ENCODE measurements at regions not wholly inside any gene's neighbourhood (a gene's known extent, or its start where the extent isn't known, plus 50 kb on each side); places are given as distances from the start of the nearest gene placed in this dataset.
"Not testable (repeated sequence)": the region's sequence is repeated elsewhere in the genome, so short reads cannot be mapped to it uniquely, and the experiment has no call there.

- no peak for DNase-seq (ENCODE audit: low spot score)
These were observed 50.0 kb downstream of the PTPRS start for GRCh38 chr19:5290336-5291262.

DNA sequence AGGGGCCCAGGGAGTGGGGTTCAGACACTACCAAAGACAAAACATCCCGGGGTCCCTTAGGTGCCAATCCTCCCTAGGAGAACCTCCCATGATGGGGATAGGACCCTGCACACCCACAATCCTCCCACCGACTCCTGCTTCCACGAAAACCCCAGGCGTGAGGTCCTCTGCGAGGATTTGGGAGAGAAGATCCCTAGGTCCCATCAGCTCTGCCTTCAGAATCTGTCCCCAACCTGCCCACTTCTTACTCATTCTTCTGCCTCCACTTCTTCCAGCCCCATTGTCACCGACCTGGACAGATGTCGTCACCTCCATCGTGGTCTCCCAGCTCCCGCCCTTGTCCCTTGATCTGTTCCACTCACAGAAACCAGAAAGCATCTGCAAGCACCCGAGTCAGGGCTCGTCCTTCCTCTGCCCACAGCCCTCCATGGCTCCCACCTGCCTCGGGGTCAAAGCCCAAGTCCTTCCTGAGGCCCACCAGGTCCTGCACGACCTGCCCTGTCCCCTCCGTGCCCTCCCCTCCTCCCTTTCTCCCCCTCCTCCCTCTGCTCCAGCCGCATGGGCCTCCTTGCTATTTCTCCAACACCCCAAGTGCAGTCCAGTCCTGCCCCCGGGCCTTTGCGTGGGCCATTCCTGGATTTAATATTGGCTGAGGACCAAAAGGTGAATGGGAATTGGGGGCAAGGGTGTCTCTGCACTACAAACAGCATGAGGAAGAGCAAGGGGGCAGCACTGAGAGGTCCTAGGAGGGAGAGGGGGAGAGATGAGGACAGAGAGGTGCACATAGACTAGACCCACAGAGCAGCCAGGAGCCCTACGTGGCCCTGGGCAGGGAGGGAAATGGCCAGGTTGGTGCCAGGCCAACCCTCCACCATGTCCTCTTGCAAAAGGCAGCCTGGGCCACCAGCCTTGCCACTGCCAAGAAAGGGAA lies 51.3 kb downstream of the PTPRS start:
- no peak for DNase-seq (ENCODE audit: low spot score)

- no peak for DNase-seq (ENCODE audit: low spot score)
These were observed 52.3 kb downstream of the PTPRS start for GRCh38 chr19:5288347-5288739.

DNA sequence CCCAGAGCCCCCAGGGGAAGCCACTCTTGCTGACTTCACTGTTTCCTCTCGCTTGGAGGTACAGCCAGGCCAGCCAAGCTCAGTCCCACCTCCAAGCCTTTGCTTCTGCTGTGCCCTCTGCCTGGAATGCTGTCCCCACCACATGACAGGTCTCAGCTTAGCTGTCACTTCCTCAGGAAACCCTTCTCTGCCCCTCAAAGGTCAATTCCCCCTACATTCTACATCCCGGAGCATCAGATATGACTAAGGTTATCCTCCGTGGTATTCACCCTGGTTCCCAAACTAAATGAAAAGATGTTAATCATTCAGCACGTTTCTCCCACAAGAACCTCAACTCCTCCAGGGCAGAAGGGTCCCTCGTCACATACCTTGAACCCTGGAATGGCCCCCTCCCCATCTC lies 53.5 kb downstream of the PTPRS start:
- DNase-seq (ENCODE audit: low spot score): peak; percentile 51

DNA sequence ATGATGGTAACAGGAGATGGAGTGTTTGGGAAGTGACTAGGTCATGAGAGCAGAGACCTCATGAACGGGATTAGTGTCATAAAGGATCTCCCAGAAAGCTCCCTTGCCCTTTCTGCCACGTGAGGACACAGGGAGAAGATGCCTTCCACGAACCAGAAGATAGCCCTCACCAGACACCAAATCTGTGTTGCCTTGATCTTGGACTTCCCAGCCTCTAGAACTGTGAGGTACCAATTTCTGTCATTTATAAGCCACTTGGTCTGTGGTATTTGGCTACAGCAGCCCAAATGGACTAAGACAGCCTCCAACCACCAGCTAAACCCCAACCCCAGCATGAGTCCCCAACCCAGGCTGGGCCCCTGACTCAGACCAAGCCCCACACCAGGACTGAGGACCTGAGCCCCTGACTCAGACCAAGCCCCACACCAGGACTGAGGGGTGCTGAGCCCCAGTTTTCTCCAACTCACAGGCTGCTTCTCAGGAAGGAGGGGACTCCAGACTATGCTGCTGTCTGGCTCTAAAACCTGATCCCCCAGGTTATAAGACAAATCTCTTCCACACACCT lies 54.1 kb downstream of the PTPRS start:
- DNase-seq (ENCODE audit: low spot score): no peak

DNA sequence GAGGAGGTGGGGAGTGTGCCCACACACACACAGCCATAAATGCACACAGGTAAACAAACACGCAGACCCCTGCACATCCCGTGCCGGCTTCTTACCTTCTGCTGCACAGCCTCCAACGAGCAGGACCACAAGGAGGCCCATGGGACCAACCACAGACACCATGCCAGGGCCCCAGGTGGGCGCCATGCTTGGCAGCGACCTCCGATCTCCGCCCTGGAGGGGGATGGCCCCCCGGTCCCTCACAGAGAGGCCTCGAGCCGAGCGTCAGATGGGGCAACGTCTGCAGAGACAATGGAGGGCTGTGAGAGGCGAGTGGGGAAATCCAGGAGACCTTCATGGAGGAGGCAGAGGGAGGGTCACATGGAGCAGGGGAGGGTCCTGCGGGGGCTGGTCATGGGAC lies 54.7 kb downstream of the PTPRS start:
- no peak for DNase-seq (ENCODE audit: low spot score)

DNA sequence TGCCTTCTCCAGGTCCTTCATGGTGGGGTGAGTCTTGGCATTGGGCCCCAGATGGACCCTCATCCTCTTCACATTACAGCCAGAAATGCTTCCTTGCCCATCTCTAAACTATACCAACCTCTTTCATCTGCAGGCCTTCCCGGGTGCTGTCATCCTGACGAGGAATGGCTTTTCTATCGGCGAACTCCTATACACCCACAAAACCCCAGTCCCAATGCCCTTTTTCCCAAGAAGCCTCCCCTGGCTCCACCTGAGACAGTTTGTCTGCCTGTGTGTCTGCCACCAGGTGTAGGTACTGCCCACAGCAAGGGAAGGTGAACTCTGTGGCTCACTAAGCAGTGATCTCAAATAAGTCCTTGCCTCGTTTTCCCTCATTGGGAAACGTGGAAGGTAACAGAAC lies 55.3 kb downstream of the PTPRS start:
- no peak for DNase-seq (ENCODE audit: low spot score)

DNA sequence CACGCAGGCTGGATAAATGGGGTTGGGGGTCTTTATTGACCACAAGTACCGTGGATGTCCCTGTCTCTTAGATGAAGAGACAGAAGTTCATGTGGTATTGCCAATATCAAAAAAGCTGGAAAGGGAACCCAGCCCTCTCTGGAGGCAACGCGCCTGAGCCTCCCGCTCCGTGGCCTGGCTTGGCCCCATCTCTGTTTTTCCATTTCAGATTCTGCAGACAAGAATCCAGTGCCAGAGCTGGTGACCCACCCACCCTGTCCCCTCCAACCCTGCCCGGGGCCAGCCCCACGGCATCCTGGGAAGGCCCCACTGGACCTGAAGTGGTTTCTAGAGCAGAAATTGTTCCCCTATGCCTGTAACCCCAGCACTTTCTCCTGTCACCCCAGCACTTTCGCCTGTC lies 57.7 kb downstream of the PTPRS start:
- no peak for DNase-seq (ENCODE audit: low spot score)

- DNase-seq (ENCODE audit: low spot score): no peak
These were observed 59.0 kb downstream of the PTPRS start for GRCh38 chr19:5281588-5281987.

DNA sequence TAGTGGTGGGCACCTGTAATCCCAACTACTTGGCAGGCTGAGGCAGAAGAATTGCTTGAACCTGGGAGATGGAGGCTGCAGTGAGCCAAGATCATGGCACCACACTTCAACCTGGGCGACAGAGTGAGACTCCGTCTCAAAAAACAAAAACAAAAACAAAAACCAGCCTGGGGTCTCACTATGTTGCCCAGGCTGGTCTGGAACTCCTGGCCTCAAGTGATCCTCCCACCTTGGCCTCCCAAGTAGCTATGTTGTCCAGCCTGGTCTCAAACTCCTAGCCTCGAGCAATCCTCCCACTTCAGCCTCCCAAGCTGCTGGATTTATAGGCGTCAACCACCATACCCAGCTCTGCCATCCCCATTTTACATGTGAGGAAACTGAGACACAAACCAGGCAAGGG lies 64.9 kb downstream of the PTPRS start:
- not testable (repeated sequence) for DNase-seq (ENCODE audit: low spot score)

DNA sequence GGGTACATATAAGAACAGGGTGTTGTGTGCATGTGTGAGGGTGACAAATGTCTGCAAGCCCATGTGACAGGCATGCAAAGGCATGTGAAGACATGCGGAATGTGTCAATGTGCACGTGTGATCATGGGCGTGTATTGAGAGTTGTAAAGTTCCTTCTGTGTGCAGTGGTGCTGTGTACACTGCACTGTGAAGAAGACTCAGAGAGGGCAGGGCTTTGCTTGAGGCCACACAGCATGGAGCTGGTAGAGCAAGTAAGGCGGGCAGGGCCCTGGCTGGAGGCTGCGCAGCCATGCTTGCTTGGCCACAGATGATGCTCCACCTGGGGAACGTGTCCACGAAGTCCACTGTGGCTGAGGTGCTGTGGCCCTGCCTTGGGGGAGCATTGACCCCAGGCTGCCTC lies 66.8 kb downstream of the PTPRS start:
- no peak for DNase-seq (ENCODE audit: low spot score)

GRCh38 chr19:5271145-5271544 lies 69.5 kb downstream of the PTPRS start:
- no peak for DNase-seq (ENCODE audit: low spot score)

- DNase-seq (ENCODE audit: low spot score): no peak
These were observed 70.7 kb downstream of the PTPRS start for GRCh38 chr19:5269926-5270325.

GRCh38 chr19:5269279-5269678 lies 71.3 kb downstream of the PTPRS start:
- DNase-seq (ENCODE audit: low spot score): no peak

- DNase-seq (ENCODE audit: low spot score): no peak
These were observed 71.8 kb downstream of the PTPRS start for GRCh38 chr19:5268801-5269200.

DNA sequence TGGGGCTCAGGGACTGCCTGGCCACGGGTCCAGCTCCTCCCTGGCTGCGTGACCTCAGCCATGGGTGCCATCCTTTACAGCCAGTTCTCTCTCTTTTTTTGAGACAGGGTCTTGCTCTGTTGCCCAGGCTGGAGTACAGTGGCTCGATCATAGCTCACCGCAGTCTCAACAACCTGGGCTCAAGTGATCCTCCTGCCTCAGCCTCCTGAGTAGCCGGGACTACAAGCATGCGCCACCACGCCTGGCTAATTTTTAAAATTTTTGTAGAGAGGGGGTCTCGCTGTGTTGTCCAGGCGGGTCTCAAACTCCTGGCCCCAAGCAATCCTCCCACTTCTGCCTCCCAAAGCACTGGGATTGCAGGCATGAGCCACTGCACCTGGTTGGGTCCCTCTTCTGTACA lies 75.4 kb downstream of the PTPRS start:
- no peak for DNase-seq (ENCODE audit: low spot score)

DNA sequence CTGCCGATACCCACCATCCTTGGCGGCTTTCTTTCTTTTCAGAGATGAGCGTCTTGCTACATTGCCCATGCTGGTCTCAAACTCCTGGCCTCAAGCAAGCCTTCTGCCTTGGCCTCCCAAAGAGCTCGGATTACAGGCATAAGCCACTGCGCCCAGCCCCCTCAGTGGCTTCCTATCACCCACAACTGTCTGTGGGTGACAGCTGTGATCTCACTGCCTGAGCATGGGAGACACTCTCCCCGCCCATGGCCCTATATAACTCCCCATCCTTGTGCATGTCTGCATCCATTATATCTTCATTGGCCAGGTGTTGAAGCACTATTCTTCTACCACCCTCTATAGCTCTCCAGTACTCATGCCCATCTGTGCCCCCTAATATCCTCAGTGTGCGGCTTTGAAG lies 76.2 kb downstream of the PTPRS start:
- DNase-seq (ENCODE audit: low spot score): no peak

GRCh38 chr19:5263615-5264014 lies 77.0 kb downstream of the PTPRS start:
- no peak for DNase-seq (ENCODE audit: low spot score)

- DNase-seq (ENCODE audit: low spot score): no peak
These were observed 77.9 kb downstream of the PTPRS start for GRCh38 chr19:5262721-5263120.

- no peak for DNase-seq (ENCODE audit: low spot score)
These were observed 79.3 kb downstream of the PTPRS start for GRCh38 chr19:5261156-5261890.

DNA sequence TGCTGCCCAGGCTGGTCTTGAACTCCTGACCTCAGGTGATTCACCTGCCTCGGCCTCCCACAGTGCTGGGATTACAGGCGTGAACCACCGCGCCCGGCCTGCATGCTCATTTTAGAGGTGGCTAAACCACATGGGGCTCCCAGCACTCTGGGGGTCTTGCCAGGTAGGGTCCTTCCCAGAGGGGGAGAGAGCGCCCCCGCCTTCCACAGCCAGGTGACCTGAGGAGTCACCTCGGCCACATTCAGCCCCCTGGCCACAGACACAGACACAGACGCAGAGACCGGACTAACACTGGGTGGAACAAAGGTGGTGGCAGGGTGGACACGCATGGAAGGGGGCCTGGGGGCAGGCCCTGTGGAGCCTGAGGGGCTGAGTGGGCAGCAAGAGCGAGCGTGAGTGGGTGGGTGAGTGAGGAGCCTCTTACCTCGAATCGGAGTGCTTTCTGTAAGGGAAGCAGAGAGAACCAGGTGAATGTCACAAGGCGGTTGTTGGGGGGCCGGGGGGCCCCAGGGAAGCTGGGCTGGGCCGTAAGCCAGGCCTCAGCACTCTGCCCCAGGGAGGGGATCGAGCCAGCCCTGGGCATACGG lies 80.1 kb downstream of the PTPRS start:
- no peak for DNase-seq (ENCODE audit: low spot score)

DNA sequence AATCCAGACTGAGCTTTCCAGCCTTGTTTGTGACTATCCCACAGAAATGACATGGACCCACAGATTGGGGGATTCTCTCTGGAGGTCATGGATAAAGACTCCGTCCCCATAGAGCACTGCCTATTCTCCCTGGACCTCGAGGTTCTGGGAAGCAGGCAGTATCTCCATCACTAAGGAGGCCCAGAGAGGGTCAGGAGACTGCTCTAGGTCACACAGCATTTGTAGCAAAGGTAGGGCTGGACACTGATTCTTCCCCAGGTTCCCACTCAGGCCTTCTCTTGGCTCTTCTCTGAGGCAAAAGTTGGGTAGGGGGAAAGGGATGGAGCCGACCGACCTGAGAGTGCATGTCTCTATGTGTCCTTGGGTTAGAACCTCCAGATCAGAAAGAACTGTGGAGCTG lies 80.9 kb downstream of the PTPRS start:
- DNase-seq (ENCODE audit: low spot score): no peak

Data from SW480 (cell line).